GM12873 (cell line): ENCODE measurements at regions not wholly inside any gene's neighbourhood (a gene's known extent, or its start where the extent isn't known, plus 50 kb on each side); places are given as distances from the start of the nearest gene placed in this dataset.

Source experiments
- CTCF ChIP-seq: IDR thresholded peaks from 2 replicates; pipeline ENCODE4 v1.5.1; 2012; ENCODE audit warnings: low read depth, mild to moderate bottlenecking, moderate library complexity, low read length, control low read depth; ENCODE audit not compliant: insufficient read depth; ENCODE audit errors: missing control alignments

- TF ChIP-seq CTCF: no peak
These were observed 792.3 kb upstream of the ADAMTS5 start for GRCh38 chr21:27759091-27759659.

DNA sequence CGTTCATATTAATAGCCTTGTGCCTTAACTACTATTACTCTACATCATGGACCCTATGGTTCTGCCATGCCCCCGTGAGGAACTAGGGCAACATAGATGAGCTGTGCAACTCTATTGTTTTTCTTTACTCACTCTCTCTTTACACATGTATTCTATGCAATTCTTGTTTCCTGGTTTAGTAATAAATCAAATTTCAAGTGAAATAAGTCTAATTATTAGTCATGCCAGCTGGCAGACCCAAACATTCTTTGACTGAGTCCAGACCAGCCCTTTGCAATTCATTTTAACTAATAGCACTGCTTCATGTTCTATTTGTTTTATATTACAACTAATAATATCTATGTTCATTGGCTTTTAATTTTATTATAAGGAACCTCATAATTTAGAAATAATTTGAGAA lies 789.3 kb upstream of the ADAMTS5 start:
- TF ChIP-seq CTCF: no peak

DNA sequence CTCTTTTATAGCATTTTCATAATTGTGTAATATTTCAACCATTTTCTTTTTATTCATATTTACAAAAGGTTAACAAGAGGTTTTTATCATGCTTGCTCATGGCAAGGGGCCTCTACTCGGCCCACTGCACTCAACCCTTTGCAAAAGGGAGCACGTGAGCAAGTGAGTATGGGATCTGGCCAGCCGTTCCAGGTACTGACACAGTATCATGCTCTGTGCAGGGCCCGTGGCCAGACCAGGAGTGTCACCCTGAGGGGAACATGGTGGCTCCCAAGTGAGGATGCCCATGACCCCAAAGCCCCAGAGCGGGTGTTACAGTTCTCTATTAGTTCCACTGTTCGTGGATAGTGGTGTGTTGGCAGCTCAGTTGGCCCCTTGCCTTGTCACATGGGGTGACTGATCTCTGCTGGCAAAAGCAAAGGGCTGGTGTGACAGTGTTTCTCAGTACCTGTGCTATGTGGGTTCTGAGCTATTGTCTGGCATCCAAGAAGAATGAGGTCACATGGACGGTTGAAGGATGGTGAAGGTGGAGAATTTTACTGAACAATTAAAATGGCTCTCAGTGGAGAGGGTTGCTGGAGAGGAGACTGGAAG lies 777.2 kb upstream of the ADAMTS5 start:
- no peak for TF ChIP-seq CTCF

GRCh38 chr21:27741736-27742135 lies 774.8 kb upstream of the ADAMTS5 start:
- no peak for TF ChIP-seq CTCF

DNA sequence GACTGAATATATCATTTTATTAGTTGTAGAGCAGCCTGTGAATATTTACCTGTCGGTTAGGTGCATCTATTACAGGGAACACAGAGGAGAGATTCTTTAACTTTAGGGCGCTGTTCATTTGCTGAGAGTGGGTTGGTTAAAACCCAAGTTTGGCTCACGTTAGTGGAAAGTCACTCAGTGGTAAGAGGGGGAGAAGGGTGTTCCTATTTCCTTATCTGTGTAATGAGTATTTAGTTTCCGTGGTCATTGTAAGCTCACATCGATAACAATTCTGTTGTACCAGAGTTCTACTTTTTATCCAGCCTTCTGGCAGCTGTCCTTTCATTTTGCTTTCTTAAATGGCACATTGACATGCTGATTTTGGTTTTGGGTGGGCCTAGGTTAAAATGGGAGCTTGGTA lies 773.2 kb upstream of the ADAMTS5 start:
- no peak for TF ChIP-seq CTCF

GRCh38 chr21:27739187-27739586 lies 772.3 kb upstream of the ADAMTS5 start:
- no peak for TF ChIP-seq CTCF

DNA sequence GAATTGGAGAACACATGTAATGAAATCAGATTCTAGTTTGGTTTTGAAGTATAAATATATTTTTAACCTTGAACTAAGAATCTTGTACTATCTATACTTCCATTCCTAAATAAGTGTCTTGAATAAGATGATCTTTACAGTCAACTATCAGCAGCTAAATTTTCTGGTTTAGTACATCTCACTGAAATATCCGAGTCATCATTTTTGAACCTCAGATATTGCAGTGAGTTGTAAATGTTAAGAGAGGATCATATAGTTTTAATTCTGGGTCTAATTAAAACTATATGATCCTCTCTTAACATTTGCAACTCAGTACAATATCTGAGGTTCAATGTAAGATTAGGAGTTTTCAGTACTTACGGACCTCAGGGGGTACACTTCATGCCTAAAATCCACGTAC lies 768.8 kb upstream of the ADAMTS5 start:
- no peak for TF ChIP-seq CTCF

GRCh38 chr21:27734146-27734545 lies 767.3 kb upstream of the ADAMTS5 start:
- no peak for TF ChIP-seq CTCF
